HL-60 (cell line): ENCODE measurements at regions not wholly inside any gene's neighbourhood (a gene's known extent, or its start where the extent isn't known, plus 50 kb on each side); places are given as distances from the start of the nearest gene placed in this dataset.
"Not testable (repeated sequence)": the region's sequence is repeated elsewhere in the genome, so short reads cannot be mapped to it uniquely, and the experiment has no call there.

Experiments
- CTCF ChIP-seq: IDR thresholded peaks from one replicate; pipeline ENCODE4 v1.5.1; 2011; ENCODE audit warnings: low read length, control low read depth, inconsistent platforms; ENCODE audit not compliant: insufficient read depth
- POLR2AphosphoS5 ChIP-seq: IDR thresholded peaks from 2 replicates; pipeline ENCODE4 v1.6.1; 2012; ENCODE audit warnings: low read depth

DNA sequence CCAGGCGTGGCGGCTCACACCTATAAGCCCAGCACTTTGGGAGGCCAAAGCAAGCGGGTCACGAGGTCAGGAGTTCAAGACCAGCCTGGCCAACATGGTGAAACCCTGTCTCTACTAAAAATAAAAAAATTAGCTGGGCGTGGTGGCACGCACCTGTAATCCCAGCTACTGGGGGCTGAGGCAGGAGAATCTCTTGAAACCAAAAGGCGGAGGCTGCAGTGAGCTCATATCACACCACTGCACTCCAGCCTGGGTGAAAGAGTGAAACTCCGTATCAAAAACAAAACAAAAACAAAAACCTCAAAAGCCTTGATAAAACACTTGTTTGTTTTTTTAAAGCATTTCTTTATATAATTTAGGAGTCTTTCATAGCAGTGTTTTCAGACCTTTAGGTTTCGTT is 135.8 kb upstream of the LMNTD1 start:
- TF ChIP-seq POLR2AphosphoS5, CTCF: not testable (repeated sequence)
